H1 (cell line): ENCODE measurements at regions not wholly inside any gene's neighbourhood (a gene's known extent, or its start where the extent isn't known, plus 50 kb on each side); places are given as distances from the start of the nearest gene placed in this dataset.

ENCODE experiments used
- CHD7 ChIP-seq: fragments of 300-600 bp; sonication (generic); IDR thresholded peaks from 2 replicates; pipeline ENCODE4 v1.7.1; 2012; ENCODE audit warnings: low read length, moderate library complexity, mild to moderate bottlenecking, inconsistent platforms; ENCODE audit not compliant: insufficient replicate concordance

- TF ChIP-seq CHD7: no peak
- TF ChIP-seq, all 59 proteins: peak for 0
Observed at GRCh38 chr17:79162012-79162963, 87.7 kb downstream of the ENGASE start (continued).
